D721Med (cell line): ENCODE measurements at regions not wholly inside any gene's neighbourhood (a gene's known extent, or its start where the extent isn't known, plus 50 kb on each side); places are given as distances from the start of the nearest gene placed in this dataset.
A peak's percentile ranks its signal among the peaks of the same experiment; 100 is the strongest.

Experiments used
- DNase-seq: peaks from one replicate; pipeline ENCODE4 v3.0.0; 2011; ENCODE audit warnings: low spot score; ENCODE audit not compliant: insufficient read length
- FAIRE-seq: peaks from 2 replicates; lab custom pipeline; 2011; peaks lifted over from hg19 to GRCh38; lab: Jason Lieb, UNC
- TF ChIP-seq, protein P1 (sequence below): IDR thresholded peaks from 2 replicates; pipeline ENCODE4 v1.5.1; 2012; ENCODE audit warnings: mild to moderate bottlenecking, control low read depth; ENCODE audit not compliant: insufficient read depth; ENCODE audit errors: missing control alignments

DNA sequence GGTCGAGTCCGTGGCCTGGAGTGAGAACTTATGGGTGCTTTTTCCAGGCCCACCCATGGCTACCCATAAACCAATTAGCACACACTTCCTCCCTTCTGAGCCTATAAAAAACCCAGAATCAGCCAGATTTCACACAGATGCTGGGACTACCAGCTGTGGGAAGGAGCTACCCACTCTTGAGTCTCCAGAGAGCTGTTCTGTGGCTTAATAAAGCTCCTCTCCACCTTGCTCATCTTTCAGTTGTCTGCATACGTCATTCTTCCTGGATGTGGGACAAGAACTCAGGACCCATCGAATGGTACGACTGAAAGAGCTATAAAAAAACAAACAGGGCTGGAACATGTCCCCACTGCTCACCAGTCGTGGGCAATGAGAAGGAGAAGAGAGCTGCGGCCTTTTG lies 555.4 kb upstream of the CCDC54 start:
- no peak for DNase-seq
- TF ChIP-seq, protein P1, sequence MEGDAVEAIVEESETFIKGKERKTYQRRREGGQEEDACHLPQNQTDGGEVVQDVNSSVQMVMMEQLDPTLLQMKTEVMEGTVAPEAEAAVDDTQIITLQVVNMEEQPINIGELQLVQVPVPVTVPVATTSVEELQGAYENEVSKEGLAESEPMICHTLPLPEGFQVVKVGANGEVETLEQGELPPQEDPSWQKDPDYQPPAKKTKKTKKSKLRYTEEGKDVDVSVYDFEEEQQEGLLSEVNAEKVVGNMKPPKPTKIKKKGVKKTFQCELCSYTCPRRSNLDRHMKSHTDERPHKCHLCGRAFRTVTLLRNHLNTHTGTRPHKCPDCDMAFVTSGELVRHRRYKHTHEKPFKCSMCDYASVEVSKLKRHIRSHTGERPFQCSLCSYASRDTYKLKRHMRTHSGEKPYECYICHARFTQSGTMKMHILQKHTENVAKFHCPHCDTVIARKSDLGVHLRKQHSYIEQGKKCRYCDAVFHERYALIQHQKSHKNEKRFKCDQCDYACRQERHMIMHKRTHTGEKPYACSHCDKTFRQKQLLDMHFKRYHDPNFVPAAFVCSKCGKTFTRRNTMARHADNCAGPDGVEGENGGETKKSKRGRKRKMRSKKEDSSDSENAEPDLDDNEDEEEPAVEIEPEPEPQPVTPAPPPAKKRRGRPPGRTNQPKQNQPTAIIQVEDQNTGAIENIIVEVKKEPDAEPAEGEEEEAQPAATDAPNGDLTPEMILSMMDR: no peak
- no peak for FAIRE-seq

DNA sequence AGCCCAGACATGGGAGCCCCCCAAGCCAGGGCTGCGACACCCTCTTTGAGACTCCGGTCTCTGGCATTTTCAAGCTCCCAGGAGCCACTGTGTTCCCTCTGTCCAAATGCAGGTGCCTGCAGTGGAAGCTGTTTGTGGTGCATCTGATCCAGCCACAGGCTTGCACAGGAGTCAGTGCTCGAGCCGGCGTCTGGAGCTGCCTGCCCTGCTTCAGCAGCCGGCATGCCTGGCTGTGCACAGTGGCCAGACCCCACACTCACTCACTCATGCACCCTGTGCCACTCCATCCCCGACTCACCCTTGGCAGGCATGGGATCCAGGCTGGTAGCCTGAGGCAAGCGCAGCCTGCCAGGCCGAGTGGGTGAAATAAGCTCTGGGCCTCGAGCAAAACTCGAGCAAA lies 555.0 kb upstream of the CCDC54 start:
- FAIRE-seq (no peak), DNase-seq (no peak)
- TF ChIP-seq, protein P1: no peak

DNA sequence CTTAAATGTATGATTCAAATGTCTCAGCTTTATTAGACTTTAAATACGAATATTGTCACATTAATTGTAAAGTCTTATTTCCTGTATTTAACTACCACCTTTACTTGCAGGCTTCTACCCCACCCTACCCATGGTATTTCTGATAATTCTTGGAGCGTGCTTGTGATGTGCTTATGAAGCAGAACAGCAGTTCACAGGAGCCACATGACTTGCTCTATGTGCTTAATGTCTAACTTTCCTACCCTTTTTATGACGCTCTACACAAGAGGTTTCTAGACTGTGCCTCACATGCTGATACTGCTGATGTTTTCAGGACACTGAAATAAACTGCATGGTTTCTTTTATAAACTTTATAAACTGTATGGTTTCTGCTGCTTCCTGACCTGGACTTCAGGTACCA lies 553.5 kb upstream of the CCDC54 start:
- TF ChIP-seq, protein P1: no peak
- DNase-seq (no peak), FAIRE-seq (no peak)

DNA sequence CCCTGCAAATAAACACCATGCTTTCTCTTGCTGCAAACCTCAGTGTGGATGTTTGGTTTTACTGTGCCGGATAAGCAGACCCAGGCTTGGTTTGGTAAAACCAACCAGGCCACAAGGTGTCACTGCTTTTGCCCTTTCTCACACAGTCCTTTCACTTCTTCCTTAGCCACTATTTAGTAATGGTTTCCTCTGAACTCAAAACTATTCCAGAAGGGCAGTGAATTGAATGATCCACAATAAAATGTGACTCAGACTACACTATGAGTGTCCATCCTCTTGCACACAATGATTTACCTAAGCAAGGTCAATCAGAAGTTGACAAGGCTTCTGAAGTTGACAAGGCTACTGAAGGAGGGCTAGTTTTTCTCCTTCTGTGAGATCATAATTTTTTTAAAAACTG lies 552.4 kb upstream of the CCDC54 start:
- DNase-seq (no peak), FAIRE-seq (no peak)
- TF ChIP-seq, protein P1: no peak

DNA sequence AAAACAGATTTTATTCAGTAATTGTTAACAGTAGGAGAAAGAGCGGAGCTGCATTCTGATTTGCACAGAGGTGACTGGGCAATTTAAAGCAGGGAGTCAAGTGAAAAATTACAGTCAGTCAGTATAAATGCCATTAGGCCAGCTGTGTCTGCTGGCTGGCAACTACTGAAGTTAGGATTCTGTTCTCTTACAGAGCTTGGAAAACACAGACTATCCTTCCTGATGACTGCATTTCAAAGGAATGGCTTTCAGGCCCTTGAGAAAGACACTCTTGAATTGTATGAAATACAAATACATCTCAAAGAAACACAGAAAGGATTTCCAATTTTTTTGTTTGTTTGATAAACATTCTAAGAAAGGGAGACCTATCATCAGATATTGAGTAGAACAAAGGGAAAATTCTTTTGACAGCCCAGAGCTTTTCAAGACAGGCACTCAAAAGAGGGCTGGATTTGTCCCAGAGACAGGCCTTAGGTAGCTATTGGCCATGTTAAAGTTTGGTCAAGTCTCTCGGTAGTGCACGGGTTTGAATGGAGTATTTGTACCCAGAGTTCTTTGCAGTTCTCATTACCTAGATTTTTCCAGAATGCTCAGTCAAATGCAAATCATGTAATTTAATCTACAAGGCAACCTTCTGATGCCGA lies 551.2 kb upstream of the CCDC54 start:
- no peak for DNase-seq
- FAIRE-seq: no peak
- TF ChIP-seq, protein P1: no peak

DNA sequence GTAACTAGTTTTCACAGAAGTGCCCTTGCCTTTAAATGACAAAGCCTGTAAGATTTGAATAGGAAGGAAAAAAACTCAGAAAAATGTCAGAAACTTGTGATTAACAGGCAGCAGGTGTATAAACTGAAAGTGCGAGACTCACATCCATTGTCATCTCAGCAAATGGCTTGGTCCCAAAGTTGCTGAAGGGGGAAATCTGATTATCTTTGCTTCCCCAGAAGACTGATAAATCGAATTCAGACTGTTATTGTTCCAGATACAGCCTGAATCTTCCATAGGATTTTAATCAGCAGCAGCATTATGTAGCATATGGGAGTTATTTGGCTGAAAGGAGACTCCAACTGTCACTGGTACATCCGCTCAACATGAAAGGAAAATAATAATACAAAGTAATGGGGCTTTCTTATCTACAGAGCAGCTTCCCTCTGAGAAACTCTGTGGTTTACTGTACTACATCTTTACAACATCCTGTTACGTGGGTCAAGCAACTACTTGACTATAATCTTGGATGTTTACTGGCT lies 550.4 kb upstream of the CCDC54 start:
- DNase-seq (no peak), FAIRE-seq (peak; percentile 78)
- TF ChIP-seq, protein P1: no peak

DNA sequence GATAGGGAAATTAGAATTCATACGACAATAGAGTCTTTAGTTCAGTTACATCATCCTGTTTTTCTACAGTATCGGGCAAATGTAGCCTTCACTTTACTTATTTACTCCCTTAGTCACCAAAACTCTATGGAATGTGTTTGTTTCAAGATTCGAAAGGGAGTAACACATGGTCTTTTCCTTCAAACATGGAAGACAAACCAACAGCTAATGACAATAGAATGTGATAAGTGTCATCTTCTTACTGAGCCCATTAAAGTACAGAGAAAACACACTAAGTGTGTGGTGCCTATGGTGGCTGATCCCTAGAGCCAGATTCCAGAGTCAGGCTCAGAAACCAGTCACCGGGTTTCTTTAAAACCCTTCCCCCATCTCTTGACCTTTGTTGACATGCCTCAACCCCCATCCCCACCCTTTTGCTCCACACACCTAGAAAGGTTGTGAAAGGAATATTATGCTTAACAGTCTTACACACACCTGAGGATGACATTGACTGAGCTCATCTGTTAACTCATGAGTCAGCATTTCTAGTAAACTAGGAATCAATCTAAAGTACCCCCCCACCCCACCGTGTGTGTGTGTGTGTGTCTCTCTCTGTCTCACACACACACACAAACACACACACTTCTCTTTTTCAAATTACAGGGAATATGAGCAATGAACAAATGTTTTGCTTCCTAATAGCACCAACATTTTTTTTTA lies 549.6 kb upstream of the CCDC54 start:
- TF ChIP-seq, protein P1: no peak
- no peak for DNase-seq

More for the DNA sequence above, 549.6 kb upstream of the CCDC54 start:
- FAIRE-seq: no peak
